RPMI8226 (cell line): ENCODE measurements at regions not wholly inside any gene's neighbourhood (a gene's known extent, or its start where the extent isn't known, plus 50 kb on each side); places are given as distances from the start of the nearest gene placed in this dataset.

Source experiments
- DNase-seq: peaks from one replicate; pipeline ENCODE4 v3.0.0-alpha.2; 2015

- DNase-seq: peak; percentile 89
Observed at GRCh38 chrX:40175511-40176350, 78.0 kb upstream of the BCOR start.

- DNase-seq: peak; percentile 78
Observed at GRCh38 chrX:40174854-40175510, 77.2 kb upstream of the BCOR start.

DNA sequence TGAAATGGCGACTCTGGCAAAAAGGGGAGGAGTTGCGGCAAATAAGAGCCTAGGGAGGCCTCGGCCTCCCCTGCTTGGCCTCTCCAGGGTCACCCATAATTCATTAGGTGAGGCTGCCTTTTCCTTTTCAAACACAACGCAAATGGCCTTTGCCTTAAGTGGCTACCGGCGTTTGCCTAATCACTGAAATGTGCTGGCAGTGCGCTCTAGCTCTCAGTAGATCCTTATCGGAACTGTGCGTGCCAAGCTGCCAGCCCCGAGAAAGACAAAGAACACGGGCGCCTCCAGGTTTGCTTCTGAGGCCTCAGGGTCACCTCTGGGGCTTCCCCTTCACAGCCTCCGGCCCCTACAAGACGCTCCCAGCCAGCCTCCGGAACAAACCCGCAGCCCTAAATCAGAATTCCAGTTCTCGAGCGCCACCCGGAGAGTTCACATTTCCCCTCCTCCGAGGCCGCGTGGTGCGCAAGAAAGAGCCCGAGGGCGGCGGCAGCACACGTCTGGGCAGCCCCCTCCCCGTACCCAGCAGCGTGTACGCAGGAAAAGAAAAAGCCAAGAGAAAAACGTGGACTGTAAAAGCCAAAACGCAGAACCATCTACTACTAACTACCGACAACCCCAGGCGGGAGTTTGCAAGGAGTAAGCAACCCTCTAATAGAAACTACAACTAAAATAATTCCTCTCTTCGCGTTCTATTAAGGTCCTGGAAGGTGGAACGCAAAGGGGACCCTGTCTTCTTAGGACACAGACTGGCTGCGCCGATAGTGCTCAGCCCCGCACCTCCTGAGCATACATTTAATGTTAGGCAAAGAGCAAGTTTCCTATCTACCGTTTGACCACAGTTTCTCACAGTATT lies 76.5 kb upstream of the BCOR start:
- peak; percentile 84 for DNase-seq

DNA sequence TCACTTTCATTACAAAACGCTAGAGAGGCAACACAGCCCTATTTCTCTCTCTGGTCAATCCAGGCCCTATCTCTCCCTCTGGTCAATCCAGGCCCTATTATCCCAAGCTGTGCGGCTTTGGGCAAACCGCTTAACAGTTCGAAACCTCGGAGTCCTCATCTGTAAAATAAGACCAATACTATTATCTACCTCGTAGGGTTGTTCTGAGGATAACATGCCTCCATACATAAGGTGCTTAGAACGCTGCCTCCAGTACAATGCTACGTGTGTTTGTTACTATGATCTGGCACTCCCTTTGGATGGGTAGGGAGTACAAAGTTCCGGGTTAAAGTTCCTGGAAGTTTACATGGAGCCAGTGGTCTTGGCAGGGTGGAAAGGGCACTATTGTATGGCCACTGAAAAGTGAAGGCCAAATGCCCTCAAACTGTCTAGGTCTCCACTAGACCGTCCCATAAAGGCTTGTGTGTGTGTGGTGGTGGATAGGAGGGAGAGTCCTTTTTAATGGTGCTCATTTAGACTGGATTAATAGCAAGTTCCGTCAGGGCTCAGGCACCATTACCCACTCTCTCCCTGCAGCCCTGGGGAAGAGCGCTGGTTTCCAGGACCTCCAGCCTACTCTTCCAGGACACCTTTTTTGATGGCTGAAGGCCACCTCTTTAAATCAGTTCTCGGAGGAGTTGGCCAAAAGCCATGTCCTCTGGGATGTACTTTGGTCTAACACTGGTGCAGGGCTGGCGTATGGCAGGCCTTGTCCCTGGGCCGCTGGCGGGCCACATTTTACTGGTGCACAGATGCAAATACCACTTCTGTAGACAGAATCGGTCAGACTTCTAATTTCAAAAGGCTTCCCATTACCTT lies 75.6 kb upstream of the BCOR start:
- no peak for DNase-seq

DNA sequence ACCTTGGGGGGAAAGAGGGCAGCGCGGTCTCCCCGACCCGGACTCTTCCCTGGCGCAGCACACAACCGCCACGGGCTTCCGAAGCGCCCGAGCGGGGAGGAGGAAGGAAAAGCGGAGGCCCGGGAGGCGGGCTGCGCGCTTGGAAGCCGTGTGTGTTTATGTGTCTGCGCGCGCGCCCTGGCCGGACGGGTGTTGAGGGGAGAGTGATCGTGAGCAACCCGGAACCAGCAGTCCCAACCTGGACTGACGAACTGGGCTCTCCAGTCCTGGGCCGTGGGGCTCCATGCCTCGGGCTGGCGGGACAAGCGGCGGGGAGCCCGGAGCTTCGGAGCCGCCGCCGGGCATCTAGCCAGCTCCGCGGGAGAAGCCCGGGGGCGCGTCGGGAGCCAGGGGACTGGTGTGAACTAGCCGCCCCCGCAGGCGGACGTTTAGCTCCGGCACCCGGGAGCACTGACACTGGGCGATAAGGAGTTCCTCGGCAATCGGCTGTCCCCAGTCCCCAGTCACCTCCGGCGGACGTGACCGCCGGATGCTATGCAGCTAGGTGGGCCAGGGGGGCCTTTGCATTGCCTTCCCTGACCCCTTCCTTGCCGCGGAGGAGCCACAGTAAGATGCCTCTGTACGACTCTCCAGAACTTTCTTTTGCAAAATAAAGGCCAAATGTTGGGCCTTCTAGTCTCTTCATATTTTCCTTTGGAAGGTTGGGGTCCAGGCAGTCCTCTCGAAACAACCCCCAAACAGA lies 74.8 kb upstream of the BCOR start:
- no peak for DNase-seq

DNA sequence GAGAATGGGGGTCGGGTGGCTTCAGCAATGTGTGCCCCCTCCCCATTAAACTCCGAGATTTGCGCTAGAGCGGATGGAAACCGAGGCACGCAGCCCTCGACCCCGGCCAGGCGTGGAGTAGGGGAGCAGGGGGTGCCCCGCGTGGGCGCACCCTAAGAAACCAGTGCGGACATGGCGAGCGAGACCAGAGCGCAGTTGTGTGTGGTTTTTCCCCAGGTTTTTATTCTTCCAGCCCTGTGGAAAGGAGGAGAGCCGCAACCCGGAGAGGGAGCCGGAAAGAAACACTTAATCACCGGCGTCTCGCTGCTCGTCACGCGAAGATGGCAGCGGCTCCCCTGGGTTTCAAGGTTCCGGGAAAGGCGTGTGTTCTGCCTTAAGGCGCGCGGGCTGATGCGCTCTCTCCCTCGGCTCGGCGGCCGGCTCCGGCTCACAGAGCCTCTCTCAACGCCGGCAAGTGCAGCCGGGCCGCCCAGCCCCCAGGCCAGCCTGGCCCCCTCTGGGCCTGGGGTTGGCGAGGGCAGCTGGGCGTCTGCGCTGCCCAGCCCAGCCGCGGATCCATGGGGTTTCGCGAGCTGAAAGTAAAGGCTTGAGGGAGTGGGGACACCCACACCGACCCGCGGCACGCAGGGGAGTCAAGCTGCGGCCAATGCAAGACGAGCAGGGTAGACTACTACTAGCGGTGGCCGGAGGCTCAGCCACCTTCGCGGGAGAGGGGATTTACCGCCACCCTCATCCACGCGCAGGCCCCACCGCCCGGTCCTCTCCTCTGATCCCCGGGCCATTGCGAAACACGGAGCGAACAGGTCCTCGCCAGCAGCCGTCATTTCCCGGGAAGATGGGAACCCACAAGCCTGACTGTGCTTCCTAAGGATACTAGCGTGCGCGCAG lies 74.0 kb upstream of the BCOR start:
- DNase-seq: no peak

DNA sequence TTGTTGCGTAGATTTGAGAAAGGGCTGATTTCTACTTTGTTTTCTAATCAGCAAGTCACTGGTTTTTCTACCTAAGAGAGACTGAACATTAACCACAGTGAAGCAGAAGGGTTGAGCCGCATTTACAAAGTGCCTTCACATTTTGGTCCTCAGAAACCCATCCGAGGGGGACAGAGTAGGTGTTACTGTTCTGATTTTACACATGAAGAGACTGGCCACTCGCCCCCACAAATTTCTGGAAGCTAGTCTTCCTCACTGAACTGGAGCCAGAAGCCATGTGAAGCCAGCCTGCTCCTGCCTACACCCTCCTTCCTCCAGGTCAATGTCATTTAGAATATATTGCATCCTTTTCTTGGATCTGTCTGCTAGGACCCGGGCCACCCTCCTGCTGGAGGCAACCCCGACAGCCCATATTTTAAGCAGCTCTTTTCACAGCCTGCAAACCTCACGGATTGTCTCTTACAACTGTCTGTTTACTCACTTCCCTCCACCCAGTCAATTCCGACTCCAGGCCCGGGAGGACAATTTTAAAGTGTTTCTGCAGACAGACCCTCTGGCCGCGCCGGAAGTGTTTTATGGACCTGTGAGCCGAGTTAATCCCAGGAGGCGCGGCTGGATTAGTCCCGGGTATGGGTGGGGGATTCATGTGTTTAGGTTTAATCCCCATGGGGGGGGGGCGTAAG lies 73.2 kb upstream of the BCOR start:
- DNase-seq: no peak

- DNase-seq: peak; percentile 67
Observed at GRCh38 chrX:40169193-40170101, 71.7 kb upstream of the BCOR start.

DNA sequence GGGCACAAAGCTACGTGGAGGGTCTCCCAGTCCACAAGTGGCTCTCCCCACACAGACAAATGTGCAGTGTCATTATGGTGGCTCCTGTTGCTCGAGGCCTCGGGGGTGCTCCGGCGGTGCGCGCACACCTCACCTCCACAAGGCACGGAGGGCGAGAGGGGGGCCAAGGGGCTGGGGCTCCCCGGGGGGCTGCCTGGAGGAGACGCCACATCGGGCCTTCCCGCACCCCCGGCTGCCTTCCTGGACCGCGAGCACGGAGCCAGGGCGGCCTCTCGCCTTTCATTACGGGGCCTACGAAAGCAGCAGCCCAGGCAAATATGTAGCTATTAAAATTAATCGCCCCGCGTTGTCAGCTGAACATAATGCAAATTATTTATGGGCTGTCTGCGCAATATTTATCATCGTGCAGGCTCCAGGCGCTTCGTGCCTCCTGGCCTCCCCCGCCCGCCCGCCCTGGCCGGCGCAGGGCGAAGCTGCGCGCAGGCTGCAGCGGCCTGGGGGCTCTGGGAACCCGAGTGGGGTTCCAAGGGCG lies 70.8 kb upstream of the BCOR start:
- DNase-seq: no peak

- DNase-seq: no peak
Observed at GRCh38 chrX:40167850-40168479, 70.2 kb upstream of the BCOR start.

- DNase-seq: no peak
Observed at GRCh38 chrX:40167233-40167849, 69.6 kb upstream of the BCOR start.

GRCh38 chrX:40166582-40166981 lies 68.8 kb upstream of the BCOR start:
- no peak for DNase-seq

GRCh38 chrX:40165861-40166260 lies 68.1 kb upstream of the BCOR start:
- DNase-seq: no peak

- DNase-seq: no peak
Observed at GRCh38 chrX:40165206-40165605, 67.4 kb upstream of the BCOR start.

GRCh38 chrX:40164751-40165150 lies 67.0 kb upstream of the BCOR start:
- DNase-seq: no peak

GRCh38 chrX:40158036-40158706 lies 60.4 kb upstream of the BCOR start:
- peak; percentile 65 for DNase-seq
